IMR-90 (cell line): ENCODE measurements at regions not wholly inside any gene's neighbourhood (a gene's known extent, or its start where the extent isn't known, plus 50 kb on each side); places are given as distances from the start of the nearest gene placed in this dataset.

ENCODE experiments used
- ATAC-seq: fragments of 200-7000 bp; cut with Tn5 transposase; 2 replicates; pipeline ENCODE4 v1.9.1; 2020; ENCODE audit warnings: low read depth, mild to moderate bottlenecking, moderate library complexity
- BruUV-seq: library from RNA; stranded (reverse); fragments of 400-500 nt; replicated peaks from 2 replicates; lab custom pipeline; 2021; lab: Mats Ljungman, UMichigan
- CTCF ChIA-PET: fragments of 300-600 bp; formaldehyde crosslinking; extraction: SDS; loops from one replicate; lab custom pipeline; 2021; ENCODE audit warnings: antibody characterized with exemption; lab: Yijun Ruan, JAX
- POLR2A ChIA-PET: fragments of 300-600 bp; sonication (Branson Sonifier 250); formaldehyde crosslinking; loops from one replicate; lab custom pipeline; 2022; ENCODE audit warnings: antibody characterized with exemption; ENCODE audit not compliant: unreplicated experiment; lab: Charles Lee
- DNase-seq: peaks from one replicate; pipeline ENCODE4 v3.0.0; 2013
- H2AFZ ChIP-seq: replicated peaks from 2 replicates; pipeline ENCODE3; 2013; ENCODE audit warnings: low read length, mild to moderate bottlenecking; ENCODE audit not compliant: poor library complexity
- H2AK5ac ChIP-seq: 2 replicates; pipeline ENCODE4 v1.6.1; 2013; ENCODE audit warnings: low read depth, low read length, inconsistent platforms
- H2AK9ac ChIP-seq: replicated peaks from 2 replicates; pipeline ENCODE3; 2013; ENCODE audit warnings: mild to moderate bottlenecking, low read depth, low read length, moderate library complexity; ENCODE audit not compliant: poor library complexity
- H2BK120ac ChIP-seq: 2 replicates; pipeline ENCODE4 v1.6.1; 2013; ENCODE audit warnings: low read depth, low read length, inconsistent platforms
- H2BK15ac ChIP-seq: 3 replicates; pipeline ENCODE4 v1.6.1; 2013; ENCODE audit warnings: low read depth, low read length, inconsistent platforms
- H2BK20ac ChIP-seq: 2 replicates; pipeline ENCODE4 v1.6.1; 2013; ENCODE audit warnings: low read depth, mild to moderate bottlenecking, inconsistent platforms, low read length, moderate library complexity
- H2BK5ac ChIP-seq: 2 replicates; pipeline ENCODE4 v1.6.1; 2013; ENCODE audit warnings: mild to moderate bottlenecking, low read depth, low read length, inconsistent platforms; ENCODE audit not compliant: poor library complexity, severe bottlenecking
- H3K14ac ChIP-seq: replicated peaks from 2 replicates; pipeline ENCODE4 v1.6.1; 2013; ENCODE audit warnings: low read depth, low read length, inconsistent platforms
- H3K18ac ChIP-seq: 2 replicates; pipeline ENCODE4 v1.6.1; 2013; ENCODE audit warnings: low read depth, low read length, control low read depth
- H3K23ac ChIP-seq: 2 replicates; pipeline ENCODE4 v1.6.1; 2013; ENCODE audit warnings: low read depth, low read length, inconsistent platforms
- H3K27ac ChIP-seq: 2 replicates; pipeline ENCODE4 v1.5.1; 2013; ENCODE audit warnings: mild to moderate bottlenecking, control low read depth, low read length; ENCODE audit not compliant: insufficient read depth
- H3K27me3 ChIP-seq: 2 replicates; pipeline ENCODE4 v1.6.1; 2013; ENCODE audit warnings: low read length; ENCODE audit not compliant: control insufficient read depth, insufficient read depth
- H3K36me3 ChIP-seq: 2 replicates; pipeline ENCODE4 v1.6.1; 2013; ENCODE audit warnings: low read length, mixed read lengths; ENCODE audit not compliant: control insufficient read depth, insufficient read depth
- H3K4ac ChIP-seq: 2 replicates; pipeline ENCODE4 v1.6.1; 2013; ENCODE audit warnings: low read depth, low read length, inconsistent platforms
- H3K4me1 ChIP-seq: 2 replicates; pipeline ENCODE4 v1.6.1; 2013; ENCODE audit warnings: low read length, mixed read lengths; ENCODE audit not compliant: control insufficient read depth, insufficient read depth
- H3K4me2 ChIP-seq: 2 replicates; pipeline ENCODE4 v1.6.1; 2013; ENCODE audit warnings: low read depth, mild to moderate bottlenecking, control low read depth, low read length, moderate library complexity
- H3K4me3 ChIP-seq: 2 replicates; pipeline ENCODE4 v1.5.1; 2013; ENCODE audit warnings: low read depth, mild to moderate bottlenecking, control low read depth, low read length, moderate library complexity; ENCODE audit not compliant: insufficient read depth
- H3K56ac ChIP-seq: 2 replicates; pipeline ENCODE4 v1.6.1; 2013; ENCODE audit warnings: low read length, inconsistent platforms; ENCODE audit not compliant: insufficient read depth; ENCODE audit errors: extremely low read depth
- H3K79me1 ChIP-seq, 2 experiments: 2 replicates each; pipeline ENCODE4 v1.6.1; 2013; ENCODE audit warnings: low read length in 2 of 2, inconsistent platforms in 1 of 2, low read depth in 1 of 2
- H3K9ac ChIP-seq: 2 replicates; pipeline ENCODE4 v1.6.1; 2013; ENCODE audit warnings: low read depth, low read length, control low read depth
- H3K9me1 ChIP-seq: 2 replicates; pipeline ENCODE4 v1.6.1; 2013; ENCODE audit warnings: low read length, inconsistent platforms; ENCODE audit not compliant: insufficient read depth
- H3K9me3 ChIP-seq: 2 replicates; pipeline ENCODE4 v1.6.1; 2013; ENCODE audit warnings: low read length; ENCODE audit not compliant: control insufficient read depth, insufficient read depth
- H4K20me1 ChIP-seq: 2 replicates; pipeline ENCODE4 v1.6.1; 2013; ENCODE audit warnings: low read length, inconsistent platforms; ENCODE audit not compliant: insufficient read depth
- H4K5ac ChIP-seq: 2 replicates; pipeline ENCODE4 v1.6.1; 2013; ENCODE audit warnings: mild to moderate bottlenecking, low read depth, low read length, control low read depth
- H4K8ac ChIP-seq, 2 experiments: 2 replicates each; pipeline ENCODE4 v1.6.1; 2013; ENCODE audit warnings: low read depth in 2 of 2, low read length in 2 of 2, control low read depth in 1 of 2, inconsistent platforms in 1 of 2
- H4K91ac ChIP-seq: 2 replicates; pipeline ENCODE4 v1.6.1; 2013; ENCODE audit warnings: low read depth, low read length, inconsistent platforms; ENCODE audit not compliant: insufficient read depth
- MXI1 ChIP-seq: IDR thresholded peaks from 2 replicates; pipeline ENCODE4 v1.6.1; 2012; ENCODE audit warnings: low read depth, mild to moderate bottlenecking, low read length, moderate library complexity, borderline replicate concordance
- USF2 ChIP-seq: fragments of 150-350 bp; IDR thresholded peaks from 2 replicates; pipeline ENCODE4 v1.6.1; 2017; ENCODE audit warnings: mild to moderate bottlenecking, antibody characterized with exemption, low read length, low read depth
- WGBS, 2 experiments: methylation state at CpG; one replicate each; pipeline versions ENCODE4 v1.1.5 to v1.1.7; 2013; ENCODE audit warnings: missing lambda C conversion rate in 2 of 2; ENCODE audit not compliant: insufficient read length in 1 of 2; ENCODE audit errors: extremely low coverage in 2 of 2; 5-methylcytosine and 5-hydroxymethylcytosine counted together
- dilution Hi-C: fragments of 300-500 bp; cut with HindIII; formaldehyde crosslinking; loops from one replicate; pipeline ENCODE4 v1.14.3; 2018; ENCODE audit warnings: low sequenced_read_pairs; ENCODE audit not compliant: unreplicated experiment
- in situ Hi-C: fragments of 300-500 bp; cut with MboI; formaldehyde crosslinking; loops from 3 replicates; pipeline ENCODE4 v1.14.3; 2019; ENCODE audit warnings: low sequenced_read_pairs, inconsistent platforms, mixed read lengths
- intact Hi-C: fragments of 100-400 bp; cut with micrococcal nuclease; formaldehyde crosslinking; loops from 2 replicates; pipeline ENCODE4 v1.10.0; 2022

GRCh38 chr12:111034886-111035577, 114.7 kb upstream of the MYL2 start:
- Histone ChIP-seq H2BK5ac (no peak overlapping the region), H2AK9ac (no peak overlapping the region), H2AK5ac (no peak overlapping the region), H2AFZ (no peak overlapping the region), H4K20me1 (no peaks in the 10 kb centered on the region), H3K9ac (no peak overlapping the region), H3K36me3 (no peaks in the 10 kb centered on the region), H3K4me1 (no peaks in the 10 kb centered on the region), H3K9me1 (no peaks in the 10 kb centered on the region), H2BK20ac (no peak overlapping the region), H4K5ac (no peak overlapping the region), H2BK15ac (no peak overlapping the region), H3K79me1 (no peaks in the 10 kb centered on the region), H2BK120ac (no peak overlapping the region), H3K4ac (no peak overlapping the region), H4K8ac (no peak overlapping the region), H3K4me3 (no peak overlapping the region), H4K91ac (no peak overlapping the region), H3K27ac (no peak overlapping the region), H3K18ac (no peak overlapping the region), H3K9me3 (no peaks in the 10 kb centered on the region), H3K27me3 (peaks cover 43% of the 10 kb centered on the region), H3K4me2 (no peak overlapping the region), H3K14ac (no peak overlapping the region), H3K23ac (no peak overlapping the region), H3K56ac (no peak overlapping the region)
- no peak for DNase-seq
- ChIA-PET CTCF (no interaction called here), POLR2A (no interaction called here)
- in situ Hi-C loops (no loop called here), intact Hi-C loops (no loop called here), dilution Hi-C loops (no loop called here)
- BruUV-seq = no TSS peak
- TF ChIP-seq MXI1 = no peak
- TF ChIP-seq USF2 = no peak
- WGBS, 2 experiments = 1% methylated on average over 18 of the region's 50 CpGs; no CpG with 5 or more reads in 1 of the 2 experiments
- ATAC-seq = no peak
